ENCODE measurements at regions not wholly inside any gene's neighbourhood (a gene's known extent, or its start where the extent isn't known, plus 50 kb on each side); places are given as distances from the start of the nearest gene placed in this dataset.
"Not testable (repeated sequence)": the region's sequence is repeated elsewhere in the genome, so short reads cannot be mapped to it uniquely, and the experiment has no call there.

DNA sequence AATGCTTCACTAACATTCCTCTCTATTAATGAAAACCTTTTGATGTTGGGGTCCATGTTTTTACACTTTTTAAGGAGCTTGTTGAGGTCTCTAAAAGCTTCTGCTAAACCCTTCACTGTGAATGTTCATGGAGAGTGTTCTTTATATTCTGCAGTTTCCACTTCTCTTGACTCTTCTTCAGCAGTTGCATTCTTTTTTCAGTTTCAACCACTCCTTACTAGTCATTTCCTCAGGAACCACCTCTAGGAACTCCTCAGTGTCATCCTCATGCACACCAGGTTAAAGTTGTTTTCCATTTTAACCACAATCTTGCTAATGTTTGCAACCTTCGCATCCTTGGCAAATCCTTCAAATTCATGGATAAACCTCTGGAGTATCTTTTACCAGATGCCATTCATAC is 821.6 kb downstream of the ANKRD7 start:
- H3K4me1 Mint-ChIP-seq (ENCODE audit: unreplicated experiment), result no peaks in the 10 kb centered on the region
- no peaks in the 10 kb centered on the region for H3K36me3 Mint-ChIP-seq (ENCODE audit: low read depth, unreplicated experiment)
- no peak overlapping the region for H3K4me3 Mint-ChIP-seq (ENCODE audit: unreplicated experiment)
- no peaks in the 10 kb centered on the region for H3K27me3 Mint-ChIP-seq (ENCODE audit: unreplicated experiment)
- H3K27ac Mint-ChIP-seq (ENCODE audit: unreplicated experiment), result no peak overlapping the region
- DNase-seq (ENCODE audit: low spot score), result no peak
- TF ChIP-seq, protein P1, sequence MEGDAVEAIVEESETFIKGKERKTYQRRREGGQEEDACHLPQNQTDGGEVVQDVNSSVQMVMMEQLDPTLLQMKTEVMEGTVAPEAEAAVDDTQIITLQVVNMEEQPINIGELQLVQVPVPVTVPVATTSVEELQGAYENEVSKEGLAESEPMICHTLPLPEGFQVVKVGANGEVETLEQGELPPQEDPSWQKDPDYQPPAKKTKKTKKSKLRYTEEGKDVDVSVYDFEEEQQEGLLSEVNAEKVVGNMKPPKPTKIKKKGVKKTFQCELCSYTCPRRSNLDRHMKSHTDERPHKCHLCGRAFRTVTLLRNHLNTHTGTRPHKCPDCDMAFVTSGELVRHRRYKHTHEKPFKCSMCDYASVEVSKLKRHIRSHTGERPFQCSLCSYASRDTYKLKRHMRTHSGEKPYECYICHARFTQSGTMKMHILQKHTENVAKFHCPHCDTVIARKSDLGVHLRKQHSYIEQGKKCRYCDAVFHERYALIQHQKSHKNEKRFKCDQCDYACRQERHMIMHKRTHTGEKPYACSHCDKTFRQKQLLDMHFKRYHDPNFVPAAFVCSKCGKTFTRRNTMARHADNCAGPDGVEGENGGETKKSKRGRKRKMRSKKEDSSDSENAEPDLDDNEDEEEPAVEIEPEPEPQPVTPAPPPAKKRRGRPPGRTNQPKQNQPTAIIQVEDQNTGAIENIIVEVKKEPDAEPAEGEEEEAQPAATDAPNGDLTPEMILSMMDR (IDR thresholded peaks at IDR 0.05; ENCODE audit: unreplicated experiment), result no peak
- no peaks in the 10 kb centered on the region for H3K9me3 Mint-ChIP-seq (ENCODE audit: unreplicated experiment)

DNA sequence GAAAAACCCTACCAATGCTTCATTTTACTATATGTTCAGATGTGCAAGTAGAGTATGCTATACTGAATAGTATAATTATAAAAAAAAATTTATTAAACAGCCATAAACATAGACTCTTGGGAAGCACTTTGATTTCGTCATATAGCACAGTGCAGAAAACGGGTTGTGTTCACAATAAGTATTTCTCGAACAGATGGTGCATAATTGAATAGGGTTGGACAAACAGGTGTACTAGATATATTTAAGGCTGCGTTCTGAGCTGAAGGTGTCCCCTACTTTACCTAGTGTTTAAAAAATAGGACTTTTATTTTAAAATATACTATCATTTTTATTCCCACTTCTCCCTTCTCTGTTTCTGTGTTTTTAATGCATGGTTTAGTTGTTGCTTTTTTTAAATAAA is 841.5 kb downstream of the ANKRD7 start:
- H3K4me1 Mint-ChIP-seq (ENCODE audit: unreplicated experiment), result peaks cover 3% of the 10 kb centered on the region

DNA sequence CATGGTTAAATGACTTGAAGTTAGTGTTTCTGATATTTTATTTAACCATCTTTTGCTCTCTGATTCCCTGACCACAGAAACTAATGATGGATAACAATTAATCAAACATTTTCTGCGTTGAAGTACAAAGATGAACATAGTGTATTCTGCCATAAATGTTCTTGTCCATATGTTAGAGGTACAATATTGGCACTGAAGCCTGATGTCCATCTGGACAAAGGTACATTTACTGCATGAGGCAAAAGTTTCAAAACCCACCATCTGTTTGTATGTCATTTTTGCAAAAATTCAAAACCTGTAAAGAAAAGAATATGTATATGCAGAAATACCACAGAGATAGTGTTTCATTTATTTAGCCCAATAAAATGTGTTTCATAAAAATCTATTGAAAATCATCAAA is 861.5 kb downstream of the ANKRD7 start:
- TF ChIP-seq, protein P1 (IDR thresholded peaks at IDR 0.05; ENCODE audit: unreplicated experiment), result no peak
- Mint-ChIP-seq H3K4me1 (ENCODE audit: unreplicated experiment) (no peaks in the 10 kb centered on the region), H3K27me3 (ENCODE audit: unreplicated experiment) (no peaks in the 10 kb centered on the region), H3K9me3 (ENCODE audit: unreplicated experiment) (no peaks in the 10 kb centered on the region), H3K36me3 (ENCODE audit: low read depth, unreplicated experiment) (no peaks in the 10 kb centered on the region), H3K27ac (ENCODE audit: unreplicated experiment) (no peak overlapping the region), H3K4me3 (ENCODE audit: unreplicated experiment) (no peak overlapping the region)
- no peak for DNase-seq (ENCODE audit: low spot score)

More for the DNA sequence above, 841.5 kb downstream of the ANKRD7 start:
- H3K27me3 Mint-ChIP-seq (ENCODE audit: unreplicated experiment), result no peaks in the 10 kb centered on the region
- no peak overlapping the region for H3K27ac Mint-ChIP-seq (ENCODE audit: unreplicated experiment)
- TF ChIP-seq, protein P1 (IDR thresholded peaks at IDR 0.05; ENCODE audit: unreplicated experiment), result no peak
- no peaks in the 10 kb centered on the region for H3K36me3 Mint-ChIP-seq (ENCODE audit: low read depth, unreplicated experiment)
- H3K9me3 Mint-ChIP-seq (ENCODE audit: unreplicated experiment), result no peaks in the 10 kb centered on the region
- no peak overlapping the region for H3K4me3 Mint-ChIP-seq (ENCODE audit: unreplicated experiment)
- DNase-seq (ENCODE audit: low spot score), result no peak

DNA sequence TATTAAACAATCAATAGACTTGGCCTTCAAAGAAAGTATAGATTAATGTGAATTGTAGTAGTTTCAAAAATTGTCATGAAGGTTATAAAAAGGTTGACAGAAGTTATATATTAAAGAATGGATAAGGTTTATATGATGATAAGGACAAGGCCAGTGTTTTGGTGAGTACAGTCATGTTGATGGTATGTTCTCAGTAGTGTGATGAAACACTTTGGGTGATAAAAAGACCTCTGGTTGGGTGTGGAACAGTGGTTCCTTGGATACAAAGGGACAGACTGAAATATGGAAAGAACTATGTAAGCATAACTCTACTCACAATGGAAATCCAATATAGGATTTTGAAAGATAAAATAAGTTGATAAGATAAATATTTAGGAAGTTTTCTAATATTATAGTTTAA is 866.3 kb downstream of the ANKRD7 start:
- DNase-seq (ENCODE audit: low spot score), result no peak
- Mint-ChIP-seq H3K27me3 (ENCODE audit: unreplicated experiment) (no peaks in the 10 kb centered on the region), H3K36me3 (ENCODE audit: low read depth, unreplicated experiment) (no peaks in the 10 kb centered on the region), H3K4me3 (ENCODE audit: unreplicated experiment) (no peak overlapping the region), H3K4me1 (ENCODE audit: unreplicated experiment) (no peaks in the 10 kb centered on the region), H3K9me3 (ENCODE audit: unreplicated experiment) (no peaks in the 10 kb centered on the region), H3K27ac (ENCODE audit: unreplicated experiment) (no peak overlapping the region)
- TF ChIP-seq, protein P1 (IDR thresholded peaks at IDR 0.05; ENCODE audit: unreplicated experiment), result no peak

DNA sequence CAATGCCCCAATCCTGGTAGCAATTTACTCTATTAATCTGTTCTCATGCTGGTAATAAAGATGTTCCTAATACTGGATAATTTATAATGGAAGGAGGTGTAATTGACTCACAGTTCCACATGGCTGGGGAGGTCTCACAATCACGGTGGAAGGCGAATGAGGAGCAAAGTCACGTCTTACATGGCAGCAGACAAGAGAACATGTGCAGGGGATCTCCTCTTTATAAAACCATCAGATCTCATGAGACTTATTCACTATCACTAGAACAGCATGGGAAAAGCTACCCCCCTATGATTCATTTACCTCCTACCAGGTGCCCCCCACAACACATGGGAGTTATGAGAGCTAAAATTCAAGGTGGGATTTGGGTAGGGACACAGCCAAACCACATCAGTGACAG is 872.2 kb downstream of the ANKRD7 start:
- no peak for DNase-seq (ENCODE audit: low spot score)
- TF ChIP-seq, protein P1 (IDR thresholded peaks at IDR 0.05; ENCODE audit: unreplicated experiment), result no peak
- H3K27ac Mint-ChIP-seq (ENCODE audit: unreplicated experiment), result no peak overlapping the region
- H3K36me3 Mint-ChIP-seq (ENCODE audit: low read depth, unreplicated experiment), result no peaks in the 10 kb centered on the region
- no peaks in the 10 kb centered on the region for H3K4me1 Mint-ChIP-seq (ENCODE audit: unreplicated experiment)
- H3K9me3 Mint-ChIP-seq (ENCODE audit: unreplicated experiment), result no peaks in the 10 kb centered on the region
- H3K27me3 Mint-ChIP-seq (ENCODE audit: unreplicated experiment), result no peaks in the 10 kb centered on the region
- no peak overlapping the region for H3K4me3 Mint-ChIP-seq (ENCODE audit: unreplicated experiment)

DNA sequence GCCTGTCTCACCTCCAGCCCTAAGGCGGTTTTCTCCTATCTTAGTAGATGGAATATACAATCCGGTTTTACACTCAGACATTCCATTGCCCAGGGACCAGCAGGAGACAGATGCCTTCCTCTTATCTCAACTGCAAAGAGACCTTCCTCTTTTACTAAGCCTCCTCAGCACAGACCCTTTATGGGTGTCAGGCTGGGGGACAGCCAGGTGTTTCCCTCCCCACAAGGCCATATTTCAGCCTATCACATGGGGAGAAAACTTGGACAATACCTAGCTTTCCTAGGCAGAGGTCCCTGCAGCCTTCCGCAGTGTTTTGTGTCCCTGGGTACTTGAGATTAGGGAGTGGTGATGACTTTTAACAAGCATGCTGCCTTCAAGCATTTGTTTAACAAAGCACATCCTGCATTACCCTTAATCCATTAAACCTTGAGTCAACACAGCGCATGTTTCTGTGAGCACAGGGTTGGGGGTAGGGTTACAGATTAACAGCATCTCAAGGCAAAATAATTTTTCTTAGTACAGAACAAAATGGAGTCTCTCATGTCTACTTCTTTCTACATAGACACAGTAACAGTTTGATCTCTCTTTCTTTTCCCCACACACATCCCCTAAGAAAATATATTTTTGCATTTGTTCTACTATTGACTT is 876.2 kb downstream of the ANKRD7 start:
- not testable (repeated sequence) for H3K36me3 Mint-ChIP-seq (ENCODE audit: low read depth, unreplicated experiment); H3K27ac Mint-ChIP-seq (ENCODE audit: unreplicated experiment); H3K4me3 Mint-ChIP-seq (ENCODE audit: unreplicated experiment); H3K4me1 Mint-ChIP-seq (ENCODE audit: unreplicated experiment); H3K27me3 Mint-ChIP-seq (ENCODE audit: unreplicated experiment); H3K9me3 Mint-ChIP-seq (ENCODE audit: unreplicated experiment); DNase-seq (ENCODE audit: low spot score)
